A549 (cell line): ENCODE measurements at regions not wholly inside any gene's neighbourhood (a gene's known extent, or its start where the extent isn't known, plus 50 kb on each side); places are given as distances from the start of the nearest gene placed in this dataset.

Experiments used
- ATAC-seq, 2 experiments: fragments of 200-7000 bp in 1 of 2; fragments of >200 bp in 1 of 2; cut with Nextera tagmentation in 1 of 2; cut with Tn5 transposase in 1 of 2; 3 replicates each; pipeline versions ENCODE4 v1.8.0 to v1.9.1; 2018 to 2020; ENCODE audit warnings: mild to moderate bottlenecking in 1 of 2, moderate library complexity in 1 of 2
- CTCF ChIA-PET: fragments of 300-600 bp; sonication (Branson Sonifier 250); formaldehyde crosslinking; extraction: SDS; loops from one replicate; lab custom pipeline; 2021; ENCODE audit warnings: antibody characterized with exemption, inconsistent platforms; lab: Yijun Ruan, JAX
- POLR2A ChIA-PET: fragments of 350-600 bp; formaldehyde crosslinking; extraction: SDS; loops from one replicate; lab custom pipeline; 2021; ENCODE audit warnings: antibody characterized with exemption, inconsistent platforms; lab: Yijun Ruan, JAX
- DNase-seq, 2 experiments: peaks; one replicate each; pipeline versions ENCODE4 v3.0.0 to v3.0.0-alpha.2; 2011 to 2016; ENCODE audit warnings: low read depth in 1 of 2, low spot score in 1 of 2
- FAIRE-seq: peaks from 2 replicates; lab custom pipeline; 2011; peaks lifted over from hg19 to GRCh38; lab: Jason Lieb, UNC
- H3K27ac ChIP-seq, 2 experiments: fragments of >200 bp; sonication (Bioruptor Twin); formaldehyde crosslinking; 3 replicates each; pipeline ENCODE4 v1.5.1; 2016 to 2017
- H3K4me1 ChIP-seq: fragments of >200 bp; sonication (Bioruptor Twin); formaldehyde crosslinking; 3 replicates; pipeline ENCODE4 v1.6.1; 2016
- H3K4me2 ChIP-seq: fragments of >200 bp; sonication (Bioruptor Twin); formaldehyde crosslinking; 3 replicates; pipeline ENCODE4 v1.6.1; 2016
- H3K4me3 ChIP-seq: fragments of >200 bp; sonication (Bioruptor Twin); formaldehyde crosslinking; 3 replicates; pipeline ENCODE4 v1.5.1; 2016
- H3K9me3 ChIP-seq: fragments of >200 bp; sonication (Bioruptor Twin); formaldehyde crosslinking; 3 replicates; pipeline ENCODE4 v1.6.1; 2016
- CBX2 ChIP-seq: fragments of 200-600 bp; sonication (generic); IDR thresholded peaks from 2 replicates; pipeline ENCODE4 v1.6.1; 2016; ENCODE audit warnings: low read depth, mild to moderate bottlenecking, borderline replicate concordance
- CBX8 ChIP-seq: fragments of 200-600 bp; sonication (generic); IDR thresholded peaks from 2 replicates; pipeline ENCODE4 v1.6.1; 2016
- CHD4 ChIP-seq: fragments of 200-600 bp; sonication (generic); IDR thresholded peaks from 2 replicates; pipeline ENCODE4 v1.6.1; 2016; ENCODE audit warnings: antibody characterized with exemption, mild to moderate bottlenecking, borderline replicate concordance
- CTCF ChIP-seq: fragments of >200 bp; sonication (Bioruptor Twin); formaldehyde crosslinking; IDR thresholded peaks from 3 replicates; pipeline ENCODE4 v1.5.1; 2016
- EHF ChIP-seq: fragments of 250-450 bp; sonication (Bioruptor Pico); IDR thresholded peaks from 2 replicates; pipeline ENCODE4 v1.5.0; 2020; ENCODE audit warnings: mild to moderate bottlenecking
- EHMT2 ChIP-seq: fragments of 200-600 bp; sonication (generic); IDR thresholded peaks from 2 replicates; pipeline ENCODE4 v1.6.1; 2016; ENCODE audit warnings: antibody characterized with exemption, low read depth, mild to moderate bottlenecking, moderate library complexity
- EP300 ChIP-seq, 2 experiments: fragments of >200 bp; sonication (Bioruptor Twin); formaldehyde crosslinking; IDR thresholded peaks; 2 replicates in 1 of 2; 3 replicates in 1 of 2; pipeline ENCODE4 v1.6.1; 2016 to 2017
- FOSB ChIP-seq: fragments of 250-450 bp; sonication (Bioruptor Pico); IDR thresholded peaks from 2 replicates; pipeline ENCODE4 v1.5.0; 2020; ENCODE audit warnings: mild to moderate bottlenecking, moderate library complexity
- HEYL ChIP-seq: fragments of 250-450 bp; sonication (Bioruptor Pico); IDR thresholded peaks from 2 replicates; pipeline ENCODE4 v1.8.0; 2021; ENCODE audit warnings: mild to moderate bottlenecking, moderate library complexity
- JUN ChIP-seq, 2 experiments: fragments of >200 bp; sonication (Bioruptor Twin); formaldehyde crosslinking; IDR thresholded peaks; 2 replicates in 1 of 2; 3 replicates in 1 of 2; pipeline ENCODE4 v1.6.1; 2016 to 2017
- KDM5A ChIP-seq: fragments of 200-600 bp; sonication (generic); IDR thresholded peaks from 2 replicates; pipeline ENCODE4 v1.6.1; 2016; ENCODE audit warnings: antibody characterized with exemption, mild to moderate bottlenecking
- MAFK ChIP-seq: fragments of 450-650 bp; IDR thresholded peaks from 2 replicates; pipeline ENCODE4 v1.6.1; 2014; ENCODE audit not compliant: partially characterized antibody
- MAX ChIP-seq: IDR thresholded peaks from 2 replicates; pipeline ENCODE4 v1.6.1; 2012
- MYC ChIP-seq: IDR thresholded peaks from 2 replicates; pipeline ENCODE4 v1.6.1; 2012; ENCODE audit warnings: mild to moderate bottlenecking, inconsistent platforms, low read length, improper control_type of control experiment, borderline replicate concordance
- NFE2L2 ChIP-seq: fragments of 150-350 bp; conservative IDR thresholded peaks from 2 replicates; pipeline ENCODE4 v1.6.1; 2014; ENCODE audit warnings: low read length
- NPAS2 ChIP-seq: fragments of 250-450 bp; sonication (Bioruptor Pico); IDR thresholded peaks from 2 replicates; pipeline ENCODE4 v1.8.0; 2022; ENCODE audit warnings: mild to moderate bottlenecking, moderate library complexity, borderline replicate concordance
- POLR2AphosphoS2 ChIP-seq: conservative IDR thresholded peaks from 2 replicates; pipeline ENCODE4 v1.6.1; 2012; ENCODE audit warnings: low read length, improper control_type of control experiment, inconsistent platforms
- REST ChIP-seq: fragments of 200-600 bp; sonication (generic); IDR thresholded peaks from 2 replicates; pipeline ENCODE4 v1.6.1; 2016; ENCODE audit warnings: antibody characterized with exemption, mild to moderate bottlenecking, moderate library complexity
- RNF2 ChIP-seq: fragments of 200-600 bp; sonication (generic); IDR thresholded peaks from 2 replicates; pipeline ENCODE4 v1.6.1; 2016; ENCODE audit warnings: low read depth, mild to moderate bottlenecking, antibody characterized with exemption, moderate library complexity, borderline replicate concordance
- SREBF2 ChIP-seq: fragments of 450-650 bp; IDR thresholded peaks from 2 replicates; pipeline ENCODE4 v1.6.1; 2014; ENCODE audit warnings: mild to moderate bottlenecking, moderate library complexity
- TFCP2L1 ChIP-seq: fragments of 250-450 bp; sonication (Bioruptor Pico); IDR thresholded peaks from 2 replicates; pipeline ENCODE4 v1.5.0; 2021; ENCODE audit warnings: mild to moderate bottlenecking
- ZFP36 ChIP-seq: fragments of 450-650 bp; IDR thresholded peaks from 2 replicates; pipeline ENCODE4 v1.6.1; 2014; ENCODE audit warnings: borderline replicate concordance; ENCODE audit not compliant: partially characterized antibody
- ZSCAN20 ChIP-seq: fragments of 250-450 bp; sonication (Bioruptor Pico); IDR thresholded peaks from 2 replicates; pipeline ENCODE4 v1.8.0; 2022; ENCODE audit warnings: mild to moderate bottlenecking, moderate library complexity
- WGBS: methylation state at CpG from one replicate; pipeline ENCODE4 v1.1.6; 2017; ENCODE audit errors: missing lambda C conversion rate; 5-methylcytosine and 5-hydroxymethylcytosine counted together
- TF ChIP-seq, protein P1 (sequence below): fragments of >200 bp; sonication (Bioruptor Twin); formaldehyde crosslinking; IDR thresholded peaks from 2 replicates; pipeline ENCODE4 v1.6.1; 2016
- TF ChIP-seq, protein P2 (sequence below): fragments of >200 bp; sonication (Bioruptor Twin); formaldehyde crosslinking; IDR thresholded peaks from 3 replicates; pipeline ENCODE4 v1.6.1; 2016

DNA sequence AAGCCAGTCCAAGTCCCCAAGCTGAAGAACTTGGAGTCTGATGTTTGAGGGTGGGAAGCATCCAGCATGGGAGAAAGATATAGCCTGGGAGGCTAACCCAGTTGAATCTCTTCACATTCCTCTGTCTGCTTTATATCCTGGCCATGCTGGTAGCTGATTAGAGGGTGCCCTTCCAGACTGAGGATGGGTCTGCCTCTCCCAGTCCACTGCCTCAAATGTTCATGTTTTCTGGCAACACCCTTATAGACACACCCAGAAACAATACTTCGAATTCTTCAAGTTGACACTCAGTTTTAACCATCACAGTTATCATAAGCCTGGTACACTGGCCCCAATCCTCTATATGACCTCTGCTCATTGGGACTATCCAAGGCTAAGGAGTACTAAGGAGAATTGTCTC, 124.1 kb upstream of the WDR1 start:
- TF ChIP-seq RNF2 (no peak), EP300 (IDR thresholded peaks at IDR 0.05) (no peak), REST (no peak), SREBF2 (no peak), CBX8 (no peak), CHD4 (no peak), CTCF (no peak), NPAS2 (CRISPR knock-in tag) (no peak), MAX (no peak), KDM5A (no peak), HEYL (CRISPR knock-in tag) (no peak), EHMT2 (no peak), ZFP36 (no peak), FOSB (CRISPR knock-in tag) (no peak), MAFK (no peak), POLR2AphosphoS2 (no peak), JUN (IDR thresholded peaks at IDR 0.05) (no peak)
- TF ChIP-seq, protein P1, sequence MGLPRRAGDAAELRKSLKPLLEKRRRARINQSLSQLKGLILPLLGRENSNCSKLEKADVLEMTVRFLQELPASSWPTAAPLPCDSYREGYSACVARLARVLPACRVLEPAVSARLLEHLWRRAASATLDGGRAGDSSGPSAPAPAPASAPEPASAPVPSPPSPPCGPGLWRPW: no peak
- TF ChIP-seq, protein P2, sequence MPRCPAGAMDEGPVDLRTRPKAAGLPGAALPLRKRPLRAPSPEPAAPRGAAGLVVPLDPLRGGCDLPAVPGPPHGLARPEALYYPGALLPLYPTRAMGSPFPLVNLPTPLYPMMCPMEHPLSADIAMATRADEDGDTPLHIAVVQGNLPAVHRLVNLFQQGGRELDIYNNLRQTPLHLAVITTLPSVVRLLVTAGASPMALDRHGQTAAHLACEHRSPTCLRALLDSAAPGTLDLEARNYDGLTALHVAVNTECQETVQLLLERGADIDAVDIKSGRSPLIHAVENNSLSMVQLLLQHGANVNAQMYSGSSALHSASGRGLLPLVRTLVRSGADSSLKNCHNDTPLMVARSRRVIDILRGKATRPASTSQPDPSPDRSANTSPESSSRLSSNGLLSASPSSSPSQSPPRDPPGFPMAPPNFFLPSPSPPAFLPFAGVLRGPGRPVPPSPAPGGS: no peak
- no peak for ATAC-seq
- 0% methylated on average over 1 of the region's 1 CpG for WGBS
- H3K4me3 ChIP-seq: no peak overlapping the region
- CTCF ChIA-PET: interaction anchor here (1.0 to 1.4 kb wide), 3 partner anchors 13 to 54 kb away, joined by 3 to 4 read pairs (median 4); no protein-coding TSS in a partner anchor
- POLR2A ChIA-PET: no interaction called here
- no peak for DNase-seq
- no peak overlapping the region for H3K27ac ChIP-seq
- FAIRE-seq: no peak
- H3K4me1 ChIP-seq: no peaks in the 10 kb centered on the region
- no peaks in the 10 kb centered on the region for H3K9me3 ChIP-seq
- no peak overlapping the region for H3K4me2 ChIP-seq

DNA sequence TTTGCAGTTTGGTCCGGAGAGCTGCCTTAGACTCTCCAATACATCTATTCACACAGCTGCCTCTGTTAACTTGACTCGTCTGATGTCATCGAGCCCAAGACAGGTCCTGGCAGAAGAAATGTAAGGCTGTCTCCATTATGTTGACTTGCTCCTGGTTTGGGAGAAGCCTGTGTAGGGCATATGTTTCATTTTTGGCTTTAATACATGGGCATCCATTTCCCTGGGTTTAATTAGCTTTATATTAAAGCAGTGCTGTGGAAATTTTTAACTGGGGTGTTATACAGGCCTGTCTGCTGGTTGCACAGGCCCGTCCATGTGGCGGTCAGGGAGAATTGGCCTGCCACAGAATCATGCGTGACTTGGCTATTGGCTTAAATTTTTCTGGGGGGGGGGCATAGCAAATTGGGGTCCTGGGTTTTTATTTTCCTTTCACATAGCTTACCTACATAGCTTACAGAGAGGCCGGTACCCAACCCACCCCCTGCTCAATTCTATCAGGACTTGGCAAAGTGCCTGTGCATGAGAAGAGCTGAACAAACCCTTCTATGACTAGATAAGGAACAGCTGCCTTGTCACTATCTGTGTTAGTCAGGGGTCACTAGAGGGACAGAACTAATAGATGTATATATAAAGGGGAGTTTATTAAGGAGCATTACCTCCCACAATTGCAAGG, 123.5 kb upstream of the WDR1 start:
- Histone ChIP-seq H3K4me3 (no peak overlapping the region), H3K9me3 (no peaks in the 10 kb centered on the region), H3K4me1 (no peaks in the 10 kb centered on the region), H3K4me2 (no peak overlapping the region), H3K27ac (no peak overlapping the region)
- WGBS: 28% methylated on average over 7 of the region's 7 CpGs
- ChIA-PET POLR2A (no interaction called here), CTCF (interaction anchor here (1.0 to 1.4 kb wide), 4 partner anchors 14 to 54 kb away, joined by 3 to 4 read pairs (median 4); no protein-coding TSS in a partner anchor)
- no peak for TF ChIP-seq TFCP2L1 (CRISPR knock-in tag)
- no peak for TF ChIP-seq CHD4
- no peak for TF ChIP-seq MYC
- TF ChIP-seq CBX2: no peak
- TF ChIP-seq FOSB (CRISPR knock-in tag): no peak
- TF ChIP-seq EHF (CRISPR knock-in tag): no peak
- TF ChIP-seq ZSCAN20 (CRISPR knock-in tag): no peak
- no peak for TF ChIP-seq NFE2L2
- no peak for TF ChIP-seq EP300 (IDR thresholded peaks at IDR 0.05)
- DNase-seq (no peak), FAIRE-seq (no peak), ATAC-seq (no peak)
